GM12891 (cell line): ENCODE measurements at regions not wholly inside any gene's neighbourhood (a gene's known extent, or its start where the extent isn't known, plus 50 kb on each side); places are given as distances from the start of the nearest gene placed in this dataset.

Source experiments
- PAX5 ChIP-seq: IDR thresholded peaks from 2 replicates; pipeline ENCODE4 v1.6.1; 2011; ENCODE audit warnings: low read length, moderate library complexity, mild to moderate bottlenecking; ENCODE audit not compliant: insufficient read depth, severe bottlenecking
- POLR2A ChIP-seq: IDR thresholded peaks from 2 replicates; pipeline ENCODE4 v1.6.1; 2011; ENCODE audit warnings: low read depth, low read length, control low read depth
- POLR2AphosphoS5 ChIP-seq: IDR thresholded peaks from 2 replicates; pipeline ENCODE4 v1.6.1; 2011; ENCODE audit warnings: low read depth, low read length, control low read depth
- POU2F2 ChIP-seq: IDR thresholded peaks from 2 replicates; pipeline ENCODE4 v1.6.1; 2011; ENCODE audit warnings: low read depth, mild to moderate bottlenecking, control low read depth, low read length, moderate library complexity
- SPI1 ChIP-seq: IDR thresholded peaks from 2 replicates; pipeline ENCODE4 v1.6.1; 2011; ENCODE audit warnings: low read depth, low read length, control low read depth
- TAF1 ChIP-seq: IDR thresholded peaks from 2 replicates; pipeline ENCODE4 v1.6.1; 2011; ENCODE audit warnings: low read depth, low read length, control low read depth

- TF ChIP-seq POLR2A (no peak), POLR2AphosphoS5 (no peak), POU2F2 (no peak), PAX5 (no peak), TAF1 (no peak), SPI1 (no peak)
Observed at GRCh38 chr18:38847326-38847725, 1281.7 kb upstream of the CELF4 start.
